MM.1S (cell line): ENCODE measurements at regions not wholly inside any gene's neighbourhood (a gene's known extent, or its start where the extent isn't known, plus 50 kb on each side); places are given as distances from the start of the nearest gene placed in this dataset.

Source experiments
- CTCF ChIP-seq: fragments of 300-600 bp; sonication (generic); IDR thresholded peaks from 2 replicates; pipeline ENCODE4 v1.5.1; 2016; ENCODE audit warnings: antibody characterized with exemption, low read length, mixed read lengths
- EZH2phosphoT487 ChIP-seq: fragments of 300-600 bp; sonication (generic); IDR thresholded peaks from 2 replicates; pipeline ENCODE4 v1.6.1; 2018; ENCODE audit warnings: antibody characterized with exemption, low read length

- no peak for TF ChIP-seq CTCF
- no peak for TF ChIP-seq EZH2phosphoT487
These were observed 108.3 kb downstream of the PCSK1 start for GRCh38 chr5:96324708-96325107.
